Lower lobe of right lung (tissue), 2 donors: ENCODE measurements at regions not wholly inside any gene's neighbourhood (a gene's known extent, or its start where the extent isn't known, plus 50 kb on each side); places are given as distances from the start of the nearest gene placed in this dataset.

ENCODE experiments used
- ATAC-seq, 2 donors: fragments of 200-7000 bp; cut with Tn5 transposase; one replicate each; pipeline ENCODE4 v1.9.1; 2020 to 2022; ENCODE audit warnings: mild to moderate bottlenecking in 2 of 2, moderate library complexity in 2 of 2
- DNase-seq: peaks from one replicate; pipeline ENCODE4 v3.0.0-alpha.2; 2020
- H3K27ac ChIP-seq: fragments of 200-600 bp; one replicate; pipeline ENCODE4 v1.8.0; 2022
- H3K27me3 ChIP-seq: fragments of 200-600 bp; one replicate; pipeline ENCODE4 v1.8.0; 2022; ENCODE audit warnings: low read depth
- H3K36me3 ChIP-seq: fragments of 200-600 bp; one replicate; pipeline ENCODE4 v1.8.0; 2022; ENCODE audit warnings: mild to moderate bottlenecking
- H3K4me1 ChIP-seq: fragments of 200-600 bp; one replicate; pipeline ENCODE4 v1.8.0; 2022
- H3K4me3 ChIP-seq: fragments of 200-600 bp; one replicate; pipeline ENCODE4 v1.8.0; 2022; ENCODE audit warnings: mild to moderate bottlenecking
- H3K9me3 ChIP-seq: fragments of 200-600 bp; one replicate; pipeline ENCODE4 v1.8.0; 2022
- CTCF ChIP-seq: fragments of 200-600 bp; IDR thresholded peaks from one replicate; pipeline ENCODE4 v1.8.0; 2022; ENCODE audit warnings: antibody characterized with exemption, mild to moderate bottlenecking
- intact Hi-C: fragments of 100-400 bp; cut with DNase I; formaldehyde crosslinking; loops from one replicate; pipeline ENCODE4 v1.11.0; 2022
- donor health status: DM: no; HTN: yes; CAD: no; lungs with severe emphysema.

GRCh38 chr3:64427671-64428070 lies 202.4 kb upstream of the PRICKLE2 start:
- Histone ChIP-seq H3K9me3 (no peaks in the 10 kb centered on the region), H3K36me3 (no peaks in the 10 kb centered on the region), H3K4me3 (no peak overlapping the region), H3K27me3 (no peaks in the 10 kb centered on the region), H3K27ac (no peak overlapping the region), H3K4me1 (no peaks in the 10 kb centered on the region)
- ATAC-seq = no peak
- no peak for TF ChIP-seq CTCF
- DNase-seq = no peak
- intact Hi-C loops = no loop called here

- Histone ChIP-seq H3K36me3 (no peaks in the 10 kb centered on the region), H3K4me3 (no peak overlapping the region), H3K9me3 (no peaks in the 10 kb centered on the region), H3K27ac (no peak overlapping the region), H3K4me1 (no peaks in the 10 kb centered on the region), H3K27me3 (no peaks in the 10 kb centered on the region)
- no peak for TF ChIP-seq CTCF
- DNase-seq (no peak), ATAC-seq (no peak)
- intact Hi-C loops = no loop called here
These were observed 201.3 kb upstream of the PRICKLE2 start for GRCh38 chr3:64426551-64426950.

- no peaks in the 10 kb centered on the region for H3K36me3 ChIP-seq
- no peaks in the 10 kb centered on the region for H3K27me3 ChIP-seq
- TF ChIP-seq CTCF = no peak
- H3K27ac ChIP-seq = no peak overlapping the region
- no peaks in the 10 kb centered on the region for H3K9me3 ChIP-seq
- H3K4me1 ChIP-seq = no peaks in the 10 kb centered on the region
- peak; percentile 56 to 73 for ATAC-seq
- H3K4me3 ChIP-seq = no peak overlapping the region
- DNase-seq = no peak
- intact Hi-C loops = no loop called here
These were observed 197.7 kb upstream of the PRICKLE2 start for GRCh38 chr3:64422932-64423331.

DNA sequence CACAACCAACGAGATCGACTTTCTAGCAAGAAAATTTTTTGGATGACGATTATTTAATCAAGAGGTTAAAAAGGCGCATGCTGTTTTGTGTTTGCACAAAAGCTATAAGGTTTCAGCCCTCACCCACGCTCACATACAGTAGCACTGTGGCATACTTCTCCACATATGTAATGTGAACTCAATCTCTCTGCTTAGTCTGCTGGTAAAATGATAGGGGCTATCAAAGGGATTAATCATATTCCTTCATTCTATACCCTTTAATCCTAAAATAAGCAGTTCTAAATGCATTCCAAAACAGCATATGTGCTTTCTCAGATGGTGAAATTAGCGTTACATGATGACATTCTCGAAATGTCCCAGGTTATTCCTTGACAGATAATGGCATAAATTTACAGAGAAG lies 196.9 kb upstream of the PRICKLE2 start:
- no peak for ATAC-seq
- Histone ChIP-seq H3K9me3 (no peaks in the 10 kb centered on the region), H3K36me3 (no peaks in the 10 kb centered on the region), H3K27ac (no peak overlapping the region), H3K4me3 (no peak overlapping the region), H3K27me3 (no peaks in the 10 kb centered on the region), H3K4me1 (no peaks in the 10 kb centered on the region)
- no peak for TF ChIP-seq CTCF
- intact Hi-C loops = no loop called here
- no peak for DNase-seq

DNA sequence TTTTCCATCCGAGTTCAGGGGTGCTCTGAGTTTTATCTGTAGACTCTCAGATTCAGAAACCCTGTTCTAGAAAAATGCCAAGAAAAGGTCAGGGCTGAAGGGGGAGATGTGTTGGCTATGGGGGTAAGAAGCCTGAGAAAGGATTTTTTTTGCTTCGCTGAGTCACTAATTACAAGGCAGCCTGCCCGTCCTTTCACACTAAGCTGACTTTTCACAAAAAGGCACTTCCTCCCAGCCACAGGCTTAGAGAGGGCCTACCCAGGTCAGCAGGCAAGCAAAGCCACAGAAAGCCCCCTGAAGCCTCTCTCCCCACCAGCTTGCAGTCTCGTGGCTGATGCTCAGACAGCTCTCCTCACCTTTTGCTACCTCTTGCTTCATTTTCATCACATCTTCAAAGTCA lies 192.6 kb upstream of the PRICKLE2 start:
- no peak for ATAC-seq

More for the DNA sequence above, 192.6 kb upstream of the PRICKLE2 start:
- Histone ChIP-seq H3K9me3 (no peaks in the 10 kb centered on the region), H3K36me3 (no peaks in the 10 kb centered on the region), H3K27me3 (no peaks in the 10 kb centered on the region), H3K27ac (peak overlapping the region; percentile 5), H3K4me1 (no peaks in the 10 kb centered on the region), H3K4me3 (no peak overlapping the region)
- intact Hi-C loops = no loop called here
- no peak for DNase-seq
- no peak for TF ChIP-seq CTCF
